ENCODE measurements at regions not wholly inside any gene's neighbourhood (a gene's known extent, or its start where the extent isn't known, plus 50 kb on each side); places are given as distances from the start of the nearest gene placed in this dataset.
"Not testable (repeated sequence)": the region's sequence is repeated elsewhere in the genome, so short reads cannot be mapped to it uniquely, and the experiment has no call there.

DNA sequence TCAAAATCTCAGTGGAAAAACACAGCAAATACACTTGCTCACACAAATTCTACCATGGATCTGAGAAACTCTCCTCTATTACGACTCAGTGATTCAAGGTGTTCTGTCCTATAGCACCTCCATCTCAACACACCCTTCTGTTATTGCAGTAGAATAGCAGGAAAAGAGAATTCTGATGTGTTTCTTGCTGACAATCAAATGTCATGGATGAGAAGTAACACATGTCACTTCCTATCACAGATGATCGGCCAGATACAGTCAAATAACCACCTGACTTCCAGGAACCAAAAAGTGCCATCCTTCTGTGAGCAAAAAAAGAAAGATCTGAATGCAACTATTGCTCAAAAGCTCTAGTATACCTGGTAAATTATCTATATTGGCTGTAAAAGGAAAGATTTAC, 734.2 kb upstream of the GBE1 start:
- DNase-seq: no peak

DNA sequence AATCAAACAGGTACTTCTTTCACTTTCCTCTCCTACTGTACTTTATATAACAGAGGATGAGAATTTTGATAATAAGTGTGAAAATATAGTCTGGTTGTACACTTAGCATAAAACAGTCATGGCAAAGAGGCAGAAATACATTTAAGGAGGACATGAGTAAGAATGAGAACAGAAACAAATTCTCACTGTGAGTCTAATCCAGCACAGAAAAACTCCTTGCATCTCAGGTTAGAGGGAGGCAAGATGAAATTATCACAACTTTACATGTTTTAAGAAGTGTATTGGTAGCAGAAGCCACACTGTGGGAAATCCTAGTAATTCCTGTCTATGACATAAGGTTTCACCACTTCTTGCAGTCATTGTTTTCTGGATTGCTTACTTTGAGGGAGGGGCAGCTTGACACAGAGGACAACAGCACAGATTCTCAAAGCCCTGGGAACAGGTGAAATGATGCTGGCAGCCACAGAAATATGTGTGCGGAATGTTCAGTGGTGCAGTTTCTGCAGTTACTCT, 733.6 kb upstream of the GBE1 start:
- no peak for DNase-seq

DNA sequence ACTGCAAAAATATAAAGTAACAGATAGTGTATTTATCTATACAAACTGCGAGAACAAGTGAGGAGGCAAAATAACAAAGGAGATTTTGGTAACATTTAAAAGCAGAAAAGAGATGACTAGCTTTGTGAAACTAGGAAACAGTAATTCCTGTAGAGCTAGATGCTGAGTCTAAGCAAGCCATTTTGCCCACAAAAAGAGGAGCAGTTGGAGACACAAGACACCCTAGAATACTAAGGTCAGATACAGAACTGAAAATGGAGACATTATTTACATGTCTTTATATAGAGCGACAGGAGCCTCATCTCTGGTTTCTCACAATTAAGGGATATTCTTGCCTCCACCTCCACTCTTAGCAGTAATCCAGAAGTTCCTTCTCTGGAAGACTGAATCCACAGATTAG, 732.4 kb upstream of the GBE1 start:
- DNase-seq: no peak

DNA sequence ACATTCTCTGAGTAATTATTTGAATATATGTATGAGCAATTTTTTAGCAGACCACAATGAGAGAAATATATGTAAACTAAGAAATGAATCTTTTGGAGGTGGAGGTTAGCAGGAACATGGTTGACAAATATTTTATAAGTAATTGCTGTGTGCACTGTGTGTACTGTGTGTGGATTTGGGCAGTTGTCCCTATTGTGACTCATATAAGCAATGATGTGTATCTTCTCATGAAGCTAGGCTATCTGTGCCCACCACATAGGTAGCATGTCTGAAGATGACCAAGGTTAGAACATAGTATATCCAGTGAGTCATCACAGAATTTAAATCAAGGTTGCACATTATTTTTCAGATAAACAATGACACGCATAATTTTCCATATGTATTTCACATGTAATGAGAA, 713.9 kb upstream of the GBE1 start:
- DNase-seq: no peak

DNA sequence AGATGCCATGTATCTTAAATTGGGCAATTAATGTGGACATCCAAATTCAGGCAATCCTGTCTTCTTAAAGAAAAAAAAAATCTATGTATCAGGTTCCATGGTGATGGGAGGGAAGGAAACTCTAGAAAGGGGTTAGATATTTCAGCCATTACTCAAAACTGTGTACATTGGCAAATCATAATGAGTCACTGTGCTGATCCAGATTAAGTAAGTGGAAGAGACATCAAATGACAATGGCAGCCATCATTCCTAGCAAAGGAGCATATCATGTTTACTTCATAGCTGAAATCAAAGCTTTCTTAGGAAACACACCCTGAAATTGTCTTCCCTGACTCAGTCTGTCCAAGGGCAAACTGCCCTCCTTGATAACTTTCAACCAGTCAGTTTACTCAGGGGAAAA, 713.3 kb upstream of the GBE1 start:
- DNase-seq: no peak

DNA sequence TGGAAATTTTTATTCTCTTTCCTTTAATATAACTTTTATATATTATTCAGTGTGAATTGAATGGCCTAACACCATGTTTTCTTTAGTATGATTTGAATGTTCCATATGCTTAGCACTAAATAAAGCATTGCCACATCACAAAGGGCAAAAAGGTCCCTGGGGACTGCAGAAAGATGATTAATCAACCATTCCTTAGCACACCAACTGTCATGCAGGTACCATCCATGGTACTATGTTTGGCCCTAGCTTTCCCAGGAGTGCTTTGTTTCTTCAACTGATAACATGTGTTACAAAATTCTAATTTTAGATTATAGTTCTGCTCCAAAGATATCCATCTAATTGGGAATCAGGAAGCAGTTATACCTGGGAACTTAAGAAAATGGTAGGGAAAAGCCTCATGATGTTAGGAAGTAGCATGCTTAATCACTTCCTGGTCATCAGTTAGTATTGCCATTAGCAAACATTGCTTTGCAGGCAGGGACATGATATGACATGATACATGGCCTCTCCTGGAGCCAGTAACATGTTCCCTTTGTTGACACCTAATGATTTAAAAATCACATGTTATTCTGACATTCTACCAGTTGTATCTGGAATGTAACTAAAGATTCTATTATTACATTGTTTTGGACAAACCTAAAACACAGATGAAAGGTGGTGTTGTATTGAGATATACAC, 712.6 kb upstream of the GBE1 start:
- no peak for DNase-seq

DNA sequence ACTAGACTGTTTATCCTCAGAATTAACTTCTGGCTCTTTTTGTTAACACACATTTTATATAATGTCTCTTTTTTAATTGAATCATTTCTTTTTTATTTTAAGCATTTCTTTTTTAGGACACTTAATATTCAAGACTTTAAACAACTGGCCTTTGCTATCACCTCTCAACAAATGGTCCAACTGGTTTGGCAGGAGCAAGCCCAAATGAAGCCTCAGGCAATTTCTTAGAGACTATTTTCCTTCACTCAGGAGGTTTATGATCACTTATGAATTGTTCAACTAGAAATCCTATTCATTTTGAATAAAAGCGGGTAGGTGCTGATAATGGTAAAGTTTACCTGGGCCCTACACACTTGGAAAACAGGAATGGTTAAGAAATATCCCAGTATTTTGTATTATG, 705.6 kb upstream of the GBE1 start:
- DNase-seq: no peak

DNA sequence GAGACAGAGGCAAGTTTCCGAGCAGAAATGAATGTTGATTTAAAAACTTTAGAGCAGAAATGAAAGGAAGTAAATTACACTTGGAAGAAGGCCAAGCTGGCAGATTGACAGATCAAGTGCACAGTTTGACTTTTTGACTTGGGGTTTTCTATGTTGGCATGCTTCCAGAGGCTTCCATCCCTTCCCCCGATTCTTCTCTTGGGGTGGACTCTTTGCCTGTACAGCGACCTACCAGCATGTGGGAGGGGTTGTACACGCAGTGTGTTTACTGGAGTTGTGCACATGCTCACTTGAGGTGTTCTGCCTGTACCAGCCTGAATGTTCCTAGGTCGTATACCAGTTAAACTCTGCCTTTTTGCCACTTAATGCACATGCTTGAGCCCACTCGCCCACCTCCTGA, 701.5 kb upstream of the GBE1 start:
- DNase-seq: peak in 2 of 3 experiments; percentile 11 to 60

DNA sequence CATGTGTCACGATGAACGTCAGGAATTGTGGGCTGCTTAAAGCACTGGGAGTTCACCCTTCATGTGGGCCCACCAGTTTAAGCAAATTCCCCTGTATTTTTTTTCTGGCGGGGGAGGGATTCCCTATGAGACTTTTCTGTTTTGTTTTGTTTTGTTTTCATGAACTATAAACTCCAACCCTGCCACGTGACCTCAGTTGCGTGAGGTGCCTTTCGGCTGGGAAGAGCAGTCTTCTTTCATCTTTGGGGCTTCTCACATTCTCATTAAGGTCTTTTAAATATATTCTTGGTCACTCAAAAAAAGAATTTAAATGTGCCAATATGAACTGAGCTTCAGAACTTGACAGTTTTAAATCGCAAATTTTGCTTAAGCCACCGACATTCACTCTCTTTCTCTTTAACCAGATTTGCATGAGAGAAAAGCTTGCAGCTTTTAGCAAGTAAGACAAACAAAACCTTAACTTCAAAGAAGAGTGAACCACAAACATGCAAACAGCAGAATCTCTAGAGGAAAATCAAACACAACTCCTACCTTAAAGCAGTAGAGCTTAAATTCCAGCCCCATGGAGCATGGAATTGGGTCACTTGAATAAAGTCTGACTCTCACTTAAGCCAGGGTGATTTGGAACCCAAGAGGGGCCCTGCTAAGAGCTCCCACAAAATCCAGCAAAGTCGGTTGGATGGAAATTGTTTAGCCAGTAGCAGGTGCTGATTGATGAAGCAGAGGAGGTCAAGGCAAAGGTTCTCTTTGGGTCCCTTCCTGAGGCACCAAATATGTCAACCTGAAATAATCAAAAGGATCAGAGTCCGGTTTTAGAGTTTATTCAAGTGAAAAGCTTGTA, 699.8 kb upstream of the GBE1 start:
- DNase-seq: no peak

DNA sequence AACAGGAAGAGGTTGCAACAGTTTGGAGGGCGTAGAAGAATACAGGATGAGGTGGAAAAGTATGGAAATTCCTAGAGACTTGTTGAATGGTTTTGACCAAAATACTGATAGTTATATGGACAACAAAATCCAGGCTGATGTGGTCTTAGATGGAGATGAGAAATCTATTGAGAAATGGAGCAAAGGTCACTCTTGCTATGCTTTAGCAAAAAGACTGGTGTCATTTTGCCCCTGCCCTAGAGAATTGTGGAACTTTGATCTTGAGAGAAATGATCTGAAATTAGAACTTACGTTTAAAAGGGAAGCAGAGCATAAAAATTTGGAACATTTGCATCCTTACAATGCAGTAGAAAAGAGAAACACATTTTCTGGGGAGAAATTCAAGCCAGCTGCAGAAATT, 686.9 kb upstream of the GBE1 start:
- DNase-seq: no peak

DNA sequence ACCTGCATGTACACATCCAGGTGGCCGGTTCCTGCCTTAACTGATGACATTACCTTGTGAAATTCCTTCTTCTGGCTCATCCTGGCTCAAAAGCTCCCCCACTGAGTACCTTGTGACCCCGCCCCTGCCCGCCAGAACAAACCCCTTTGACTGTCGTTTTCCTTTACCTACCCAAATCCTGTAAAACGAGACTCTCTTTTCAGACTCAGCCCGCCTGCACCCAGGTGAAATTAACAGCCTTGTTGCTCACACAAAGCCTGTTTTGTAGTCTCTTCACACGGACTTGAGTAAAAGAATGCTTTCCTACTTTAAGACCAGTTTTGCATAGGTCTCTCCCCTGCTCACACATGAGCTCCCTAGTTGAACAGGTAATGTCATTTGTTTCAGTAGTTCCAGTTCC, 667.4 kb upstream of the GBE1 start:
- DNase-seq: not testable (repeated sequence)

DNA sequence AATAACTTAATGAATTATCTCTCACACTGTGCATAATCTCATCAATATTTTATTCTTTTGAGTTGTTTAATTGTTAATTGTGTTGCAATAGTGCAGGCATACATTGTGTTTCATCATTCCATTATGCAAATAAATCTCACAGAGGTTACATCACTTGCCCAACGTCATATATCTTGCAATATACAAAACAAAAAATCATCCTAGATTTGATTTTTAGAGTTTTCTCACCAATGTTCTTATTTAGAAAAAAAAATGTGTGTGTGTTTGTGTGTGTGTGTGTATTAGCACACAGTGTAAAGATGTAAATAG, 662.5 kb upstream of the GBE1 start:
- DNase-seq: no peak

DNA sequence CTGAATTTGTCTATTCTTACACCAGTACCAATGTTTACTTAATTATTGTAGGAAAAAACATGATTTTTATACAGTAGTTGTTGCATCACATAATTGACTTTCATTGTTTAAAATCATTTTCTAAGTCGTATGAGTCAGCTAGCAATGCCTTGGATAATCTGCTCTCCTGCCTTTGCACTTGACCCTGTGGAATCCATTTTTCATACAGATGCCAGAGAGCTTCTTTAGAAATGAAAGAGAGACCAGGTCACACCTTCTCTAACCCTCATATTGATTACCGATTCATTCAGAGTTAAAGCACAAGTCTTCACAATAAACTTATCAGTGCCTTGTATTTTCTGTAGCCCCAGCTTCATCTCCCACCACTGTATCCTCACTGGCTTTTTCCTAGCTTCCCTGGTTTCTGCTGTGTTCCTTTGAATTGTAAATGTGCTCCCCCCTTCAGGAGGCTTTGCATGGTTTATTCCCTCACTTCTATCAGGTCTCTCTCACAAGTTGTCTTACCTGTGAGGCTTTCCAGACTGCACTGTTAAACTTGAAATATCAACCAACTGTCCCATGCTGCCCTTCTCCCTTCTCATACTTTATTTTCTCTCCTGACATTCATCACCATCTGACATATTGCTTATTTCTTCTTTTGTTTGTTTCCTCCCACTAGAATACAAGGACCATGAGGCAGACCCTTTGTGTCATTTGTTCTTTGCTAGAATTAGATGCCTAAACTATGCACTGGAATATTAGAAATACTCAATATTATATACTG, 662.0 kb upstream of the GBE1 start:
- DNase-seq: no peak

DNA sequence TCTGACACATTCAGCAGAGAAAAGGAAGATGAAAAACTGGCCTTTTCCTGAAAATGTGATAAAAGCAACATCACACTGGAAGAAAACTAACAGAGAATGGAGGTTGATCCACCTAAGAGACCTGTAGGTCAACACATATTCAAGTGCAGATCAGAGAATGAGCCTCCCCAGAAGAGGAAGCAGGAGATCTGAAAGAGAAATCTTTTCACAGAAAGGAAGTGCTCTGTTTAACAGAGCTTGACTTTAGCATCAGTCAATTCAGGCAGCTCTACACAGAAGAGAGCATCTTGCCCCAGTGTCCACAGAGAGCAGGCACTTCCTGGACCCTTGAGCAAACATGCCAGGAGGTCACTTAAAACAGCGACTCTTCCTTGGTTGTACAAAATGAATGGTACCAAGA, 655.4 kb upstream of the GBE1 start:
- DNase-seq: no peak

DNA sequence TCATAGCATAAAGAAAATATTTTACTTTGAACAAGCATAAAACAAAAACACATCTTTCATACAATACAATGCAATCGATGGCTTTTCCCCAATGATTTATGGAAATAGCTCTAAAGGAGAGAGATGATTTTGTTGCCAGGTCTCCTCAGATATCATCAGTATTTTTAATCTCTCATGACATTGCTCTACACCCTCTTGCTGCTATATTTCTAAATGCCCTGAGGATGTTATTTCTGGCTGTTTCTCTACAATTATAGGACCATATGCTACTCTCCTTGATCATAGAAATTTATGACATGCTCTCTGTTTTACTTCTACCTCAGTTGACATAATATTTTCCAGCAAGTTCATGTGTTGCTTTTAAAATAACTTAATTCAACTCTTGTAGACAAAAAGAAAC, 654.9 kb upstream of the GBE1 start:
- no peak for DNase-seq

DNA sequence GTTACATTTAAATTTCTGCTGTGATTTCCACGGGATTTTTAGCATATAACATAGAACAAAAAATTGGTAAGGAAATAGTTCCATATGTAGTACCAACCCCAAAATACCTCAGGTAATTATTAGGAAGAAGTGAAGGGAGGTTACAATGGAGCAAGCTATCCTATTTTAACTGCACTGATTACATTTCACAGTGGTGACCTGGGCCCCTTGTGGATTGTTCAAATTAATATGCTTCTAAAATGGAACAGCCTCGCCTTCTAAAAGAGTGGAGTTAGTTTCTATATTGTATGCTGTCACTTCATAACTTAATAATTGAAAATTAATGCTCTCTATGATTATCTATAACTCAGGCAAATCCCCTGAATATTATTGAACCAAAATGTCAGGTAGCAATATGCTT, 651.7 kb upstream of the GBE1 start:
- DNase-seq: no peak

DNA sequence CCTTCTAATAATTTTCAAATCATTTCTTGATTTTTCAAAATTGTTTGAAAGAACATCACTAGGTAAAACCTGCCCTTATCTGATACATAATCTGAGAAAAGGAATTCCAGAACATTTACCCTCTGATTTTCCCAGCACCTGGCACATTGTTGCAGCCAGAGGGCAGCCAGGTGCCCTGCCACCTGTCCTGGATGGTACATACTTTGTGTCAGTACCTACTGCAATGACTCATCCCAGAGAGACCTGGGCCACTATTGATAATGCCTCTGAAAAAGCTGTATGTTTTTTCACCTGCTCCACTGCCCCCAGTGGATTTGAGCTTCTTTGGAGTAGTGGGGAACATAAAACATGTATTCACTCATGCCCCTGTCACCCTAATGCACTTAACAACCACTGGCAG, 648.9 kb upstream of the GBE1 start:
- DNase-seq: peak in 1 of 3 experiments; percentile 9

DNA sequence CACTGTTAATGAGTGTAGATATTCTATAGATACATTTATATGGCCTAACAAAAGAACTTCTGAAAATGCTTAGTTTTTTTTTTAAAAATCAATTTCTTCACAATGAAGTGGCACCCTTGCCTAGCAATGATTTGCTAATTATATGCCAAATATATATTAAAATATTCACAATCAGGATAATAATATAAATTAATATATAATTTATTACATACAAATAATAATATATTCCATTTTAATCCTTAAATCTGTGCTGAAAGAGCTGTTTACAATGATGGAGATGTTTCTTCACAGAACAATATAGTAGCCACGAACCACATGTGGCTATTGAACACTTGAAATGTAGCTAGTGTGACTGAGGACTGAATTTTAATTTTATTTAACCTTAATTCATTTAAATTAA, 648.4 kb upstream of the GBE1 start:
- DNase-seq: no peak

DNA sequence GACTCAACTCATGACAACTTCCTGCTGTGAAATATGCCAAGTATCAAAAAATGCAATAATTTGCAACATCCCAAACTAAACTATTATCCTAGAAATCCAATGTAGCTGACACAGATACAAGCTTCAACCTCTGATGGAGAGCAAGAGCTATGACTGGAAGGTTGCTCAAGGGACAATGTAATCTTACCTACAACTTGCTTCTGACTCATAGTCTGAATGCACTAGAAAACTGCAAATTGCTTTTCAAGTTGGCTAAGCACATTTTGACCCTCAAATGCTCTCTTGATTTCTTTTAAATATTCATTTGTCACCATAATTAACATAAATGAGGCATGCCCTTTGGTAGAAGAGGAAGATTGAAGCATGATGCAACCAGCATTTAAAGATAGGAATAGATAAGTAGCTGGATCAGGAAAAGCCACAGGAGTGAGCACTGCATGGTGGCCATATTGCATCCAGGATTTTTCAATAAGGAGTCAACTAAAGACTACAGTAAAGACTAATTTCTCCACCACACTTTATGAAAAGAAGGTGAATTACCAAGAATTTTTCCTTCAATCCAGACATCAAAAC, 630.8 kb upstream of the GBE1 start:
- DNase-seq: no peak

DNA sequence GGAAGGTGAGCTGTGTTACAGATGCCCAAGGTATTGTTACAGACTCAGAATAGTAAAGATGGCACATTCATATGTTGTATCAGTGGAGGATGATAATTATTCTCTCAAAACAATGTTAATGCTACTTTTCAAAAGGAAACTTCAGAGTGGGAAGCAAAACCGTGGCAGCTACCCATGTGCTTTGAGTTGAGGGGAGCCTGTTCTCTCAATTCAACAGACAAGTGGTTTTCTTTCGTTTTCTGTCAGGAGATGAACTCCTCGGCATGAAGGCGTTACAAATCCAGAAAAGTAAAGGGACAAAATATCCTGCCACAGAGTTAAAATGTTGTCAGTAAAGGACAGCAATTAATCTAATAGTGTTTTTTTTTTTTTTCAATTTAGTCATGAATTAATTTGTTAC, 629.4 kb upstream of the GBE1 start:
- DNase-seq: no peak

DNA sequence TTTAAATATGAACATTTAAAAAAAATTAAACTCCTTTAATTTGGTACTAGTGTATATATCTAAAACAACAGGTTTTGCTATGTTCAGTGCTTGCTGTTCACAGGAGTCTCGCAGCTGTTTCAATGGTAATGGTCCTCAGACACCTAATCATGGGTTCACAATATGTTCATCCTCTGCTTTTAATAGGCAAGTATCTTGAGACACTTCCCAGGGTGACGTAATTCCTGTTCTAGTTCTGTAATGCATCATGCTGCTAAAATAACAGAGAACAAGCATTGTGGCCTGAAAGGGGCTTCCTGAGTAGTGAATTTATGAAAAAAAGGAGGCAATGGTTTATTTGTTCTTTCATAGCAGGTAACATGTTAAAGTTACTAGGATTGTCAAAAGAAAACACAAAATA, 625.2 kb upstream of the GBE1 start:
- DNase-seq: peak in 1 of 3 experiments; percentile 5

DNA sequence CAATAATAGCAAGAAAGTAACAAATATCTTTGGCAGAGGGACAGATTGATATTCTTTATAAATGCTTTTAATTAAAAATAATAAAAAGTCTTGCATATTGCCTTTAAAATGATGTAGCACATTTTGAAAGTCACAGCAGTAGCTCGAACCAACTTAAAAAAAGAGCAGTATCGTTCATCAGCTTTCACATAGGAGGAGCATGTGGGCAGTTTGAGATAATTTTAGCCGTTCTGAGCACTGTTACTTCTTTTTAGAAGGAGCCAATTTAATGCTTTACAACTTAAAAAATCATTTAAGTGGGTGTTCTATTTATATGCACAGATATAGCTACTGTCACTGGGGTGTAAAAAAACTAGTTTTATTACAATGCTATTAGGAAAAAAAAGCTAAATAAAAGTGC, 622.7 kb upstream of the GBE1 start:
- DNase-seq: no peak

DNA sequence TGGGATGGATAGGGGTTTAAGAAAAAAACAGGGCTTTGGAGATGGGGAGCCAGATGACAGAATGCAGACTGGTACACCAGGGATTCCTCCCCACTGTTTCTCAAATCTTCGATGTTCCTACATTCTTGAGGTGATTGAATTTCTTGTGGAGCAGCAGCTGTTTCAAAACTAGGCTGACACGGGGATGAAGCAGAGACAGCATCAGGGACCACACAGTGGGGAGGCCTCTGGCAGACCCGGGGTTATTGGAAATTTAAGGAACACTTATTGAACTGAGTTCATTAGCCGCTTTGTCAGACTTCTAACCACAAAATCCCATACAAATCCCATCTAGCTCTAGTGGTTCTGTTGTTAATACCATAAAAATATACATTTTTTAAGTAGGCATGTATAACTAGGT, 621.4 kb upstream of the GBE1 start:
- no peak for DNase-seq

DNA sequence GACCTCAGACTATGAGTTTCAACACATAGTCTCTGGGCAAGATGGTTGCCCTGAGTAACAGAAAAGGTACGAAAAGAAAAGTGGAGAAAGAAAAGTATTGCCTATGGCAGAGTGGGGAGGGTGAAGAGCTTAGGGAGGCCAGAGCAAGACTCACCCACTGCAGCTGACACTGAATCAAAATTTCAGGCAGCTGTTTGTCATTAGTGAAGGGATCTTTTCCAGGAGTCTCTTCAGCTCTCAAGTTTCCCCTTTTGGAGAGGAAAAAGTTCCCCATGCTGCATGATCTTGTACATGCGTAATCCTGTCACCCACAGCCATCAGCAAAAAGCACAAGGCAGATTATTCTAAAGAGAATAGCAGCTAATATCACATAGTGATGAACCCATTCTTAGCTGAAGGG, 616.9 kb upstream of the GBE1 start:
- DNase-seq: no peak
